HEK293 (cell line): ENCODE measurements at regions not wholly inside any gene's neighbourhood (a gene's known extent, or its start where the extent isn't known, plus 50 kb on each side); places are given as distances from the start of the nearest gene placed in this dataset.

Experiments
- CTCF ChIA-PET: fragments of 350-600 bp; formaldehyde crosslinking; extraction: SDS; loops from one replicate; lab custom pipeline; 2021; ENCODE audit warnings: antibody characterized with exemption; lab: Yijun Ruan, JAX
- POLR2A ChIA-PET: fragments of 300-600 bp; formaldehyde crosslinking; extraction: SDS; loops from one replicate; lab custom pipeline; 2020; ENCODE audit warnings: antibody characterized with exemption, inconsistent platforms; lab: Yijun Ruan, JAX
- H3K27ac ChIP-seq: fragments of 200-500 bp; sonication (Bioruptor generic); 2 replicates; pipeline ENCODE4 v1.5.1; 2014; ENCODE audit warnings: low read depth, low read length, control low read depth, inconsistent platforms; ENCODE audit errors: extremely low read depth
- H3K36me3 ChIP-seq, 2 experiments: fragments of 200-500 bp in 1 of 2; sonication (Bioruptor generic) in 1 of 2; 1 replicate in 1 of 2; 2 replicates in 1 of 2; pipeline ENCODE4 v1.5.1; 2014 to 2017; ENCODE audit warnings: inconsistent platforms in 2 of 2, low read length in 2 of 2; ENCODE audit not compliant: control insufficient read depth in 2 of 2, insufficient read depth in 1 of 2
- H3K4me1 ChIP-seq: fragments of 200-500 bp; sonication (Bioruptor generic); 2 replicates; pipeline ENCODE4 v1.5.1; 2014; ENCODE audit warnings: mild to moderate bottlenecking, low read length, inconsistent platforms; ENCODE audit not compliant: control insufficient read depth, insufficient read depth
- H3K4me3 ChIP-seq: 2 replicates; pipeline ENCODE4 v1.5.1; 2011; ENCODE audit warnings: low read depth, mild to moderate bottlenecking, control low read depth, low read length, moderate library complexity
- H3K9me3 ChIP-seq: fragments of 200-500 bp; sonication (Bioruptor generic); 2 replicates; pipeline ENCODE4 v1.5.1; 2014; ENCODE audit warnings: low read depth, low read length, inconsistent platforms; ENCODE audit not compliant: control insufficient read depth, insufficient read depth
- EGR2 ChIP-seq: fragments of 450-650 bp; formaldehyde crosslinking; IDR thresholded peaks from 2 replicates; pipeline ENCODE4 v1.5.1; 2016; ENCODE audit warnings: low read depth, missing biosample characterization, missing genetic modification characterization
- GFI1B ChIP-seq: fragments of 450-650 bp; formaldehyde crosslinking; IDR thresholded peaks from 2 replicates; pipeline ENCODE4 v1.5.1; 2016; ENCODE audit warnings: missing biosample characterization, missing genetic modification characterization
- MZF1 ChIP-seq: fragments of 450-650 bp; formaldehyde crosslinking; IDR thresholded peaks from 2 replicates; pipeline ENCODE4 v1.5.1; 2017; ENCODE audit warnings: missing biosample characterization, missing genetic modification characterization, borderline replicate concordance
- REPIN1 ChIP-seq: fragments of 450-650 bp; formaldehyde crosslinking; IDR thresholded peaks from 2 replicates; pipeline ENCODE4 v1.5.1; 2017; ENCODE audit warnings: missing biosample characterization, missing genetic modification characterization, low read depth
- ZBTB11 ChIP-seq: fragments of 450-650 bp; formaldehyde crosslinking; conservative IDR thresholded peaks from 2 replicates; pipeline ENCODE4 v1.5.1; 2016; ENCODE audit warnings: low read depth, missing biosample characterization, missing genetic modification characterization
- ZBTB17 ChIP-seq: fragments of 450-650 bp; formaldehyde crosslinking; IDR thresholded peaks from 2 replicates; pipeline ENCODE4 v1.5.1; 2016; ENCODE audit warnings: missing biosample characterization, missing genetic modification characterization
- ZNF121 ChIP-seq: fragments of 450-650 bp; formaldehyde crosslinking; IDR thresholded peaks from 2 replicates; pipeline ENCODE4 v1.5.1; 2016; ENCODE audit warnings: missing biosample characterization, missing genetic modification characterization
- ZNF362 ChIP-seq: fragments of 450-650 bp; formaldehyde crosslinking; IDR thresholded peaks from 2 replicates; pipeline ENCODE4 v1.5.1; 2016; ENCODE audit warnings: missing biosample characterization, missing genetic modification characterization
- ZNF426 ChIP-seq: fragments of 450-650 bp; formaldehyde crosslinking; IDR thresholded peaks from 2 replicates; pipeline ENCODE4 v1.5.1; 2017; ENCODE audit warnings: missing biosample characterization, missing genetic modification characterization, mild to moderate bottlenecking, inconsistent platforms, moderate library complexity
- ZNF473 ChIP-seq: fragments of 450-650 bp; formaldehyde crosslinking; IDR thresholded peaks from 2 replicates; pipeline ENCODE4 v1.5.1; 2017; ENCODE audit warnings: missing biosample characterization, missing genetic modification characterization
- ZNF501 ChIP-seq: fragments of 450-650 bp; formaldehyde crosslinking; IDR thresholded peaks from 2 replicates; pipeline ENCODE4 v1.5.1; 2016; ENCODE audit warnings: missing biosample characterization, missing genetic modification characterization
- ZXDB ChIP-seq: fragments of 450-650 bp; formaldehyde crosslinking; IDR thresholded peaks from 2 replicates; pipeline ENCODE4 v1.5.1; 2016; ENCODE audit warnings: missing biosample characterization, missing genetic modification characterization
- TF ChIP-seq, protein P1 (sequence below): fragments of 450-650 bp; formaldehyde crosslinking; IDR thresholded peaks from 2 replicates; pipeline ENCODE4 v1.5.1; 2017; ENCODE audit warnings: missing biosample characterization, missing genetic modification characterization
- TF ChIP-seq, protein P2 (sequence below): fragments of 450-650 bp; formaldehyde crosslinking; IDR thresholded peaks from 2 replicates; pipeline ENCODE4 v1.5.1; 2016; ENCODE audit warnings: missing biosample characterization, missing genetic modification characterization, low read depth
- TF ChIP-seq, protein P3 (sequence below): fragments of 450-650 bp; formaldehyde crosslinking; IDR thresholded peaks from 2 replicates; pipeline ENCODE4 v1.5.1; 2016; ENCODE audit warnings: missing biosample characterization, missing genetic modification characterization, borderline replicate concordance
- TF ChIP-seq, protein P4 (sequence below): fragments of 450-650 bp; IDR thresholded peaks from 2 replicates; pipeline ENCODE4 v1.5.1; 2018; ENCODE audit warnings: missing biosample characterization, mild to moderate bottlenecking, missing genetic modification characterization

DNA sequence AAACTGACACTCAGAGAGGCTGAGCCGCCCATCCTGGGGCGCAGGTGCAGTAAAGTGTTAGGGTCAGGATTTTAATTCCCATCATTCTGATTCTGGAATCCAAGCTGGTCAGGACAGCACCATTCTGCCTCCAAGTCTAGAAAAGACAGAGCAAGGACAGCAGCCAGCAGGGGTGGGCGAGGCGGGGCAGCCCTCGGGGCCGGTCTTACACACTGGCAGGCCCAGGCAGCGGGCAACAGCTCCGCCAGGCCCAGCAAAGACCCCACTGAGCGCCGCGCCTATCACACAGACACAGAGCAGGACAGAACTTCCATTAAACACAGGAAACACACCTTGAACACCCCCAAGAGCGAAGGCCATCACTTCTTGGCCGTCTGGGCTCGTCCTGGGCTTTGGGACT is 66.5 kb upstream of the RXRA start:
- CTCF ChIA-PET: no interaction called here
- POLR2A ChIA-PET: no interaction called here

DNA sequence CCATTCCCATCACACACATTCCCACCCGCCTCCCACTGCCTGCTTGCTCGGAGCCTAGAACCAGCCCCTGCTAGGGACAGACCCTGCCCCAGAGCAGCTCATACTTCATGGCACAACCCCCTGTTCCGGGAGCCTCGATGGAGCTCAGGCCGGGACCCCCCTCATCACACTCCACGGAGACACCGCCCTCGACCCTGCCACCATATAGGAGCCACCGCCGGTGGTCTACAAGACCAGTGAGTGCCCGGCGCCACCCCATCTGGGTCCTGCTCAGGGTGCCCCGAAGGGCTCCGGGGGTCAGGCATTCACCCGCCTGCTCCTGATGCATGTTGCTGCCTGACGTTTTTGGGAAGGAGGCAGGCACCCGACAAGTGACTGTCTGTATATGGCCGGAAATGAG is 65.5 kb upstream of the RXRA start:
- H3K36me3 ChIP-seq: no peaks in the 10 kb centered on the region
- H3K9me3 ChIP-seq: no peaks in the 10 kb centered on the region
- no peak overlapping the region for H3K27ac ChIP-seq
- TF ChIP-seq ZNF426 (tag by site-specific recombination): no peak
- ChIA-PET POLR2A (no interaction called here), CTCF (interaction anchor here (0.6 kb wide), 1 partner anchor 74 kb away, joined by 3 read pairs; no protein-coding TSS in a partner anchor)
- no peak overlapping the region for H3K4me3 ChIP-seq
- H3K4me1 ChIP-seq: no peaks in the 10 kb centered on the region

More for the DNA sequence above, 66.5 kb upstream of the RXRA start:
- Histone ChIP-seq H3K4me3 (no peak overlapping the region), H3K27ac (no peak overlapping the region), H3K36me3 (no peaks in the 10 kb centered on the region), H3K9me3 (no peaks in the 10 kb centered on the region), H3K4me1 (no peaks in the 10 kb centered on the region)
- no peak for TF ChIP-seq ZBTB17 (tag by site-specific recombination)
- TF ChIP-seq, protein P1, sequence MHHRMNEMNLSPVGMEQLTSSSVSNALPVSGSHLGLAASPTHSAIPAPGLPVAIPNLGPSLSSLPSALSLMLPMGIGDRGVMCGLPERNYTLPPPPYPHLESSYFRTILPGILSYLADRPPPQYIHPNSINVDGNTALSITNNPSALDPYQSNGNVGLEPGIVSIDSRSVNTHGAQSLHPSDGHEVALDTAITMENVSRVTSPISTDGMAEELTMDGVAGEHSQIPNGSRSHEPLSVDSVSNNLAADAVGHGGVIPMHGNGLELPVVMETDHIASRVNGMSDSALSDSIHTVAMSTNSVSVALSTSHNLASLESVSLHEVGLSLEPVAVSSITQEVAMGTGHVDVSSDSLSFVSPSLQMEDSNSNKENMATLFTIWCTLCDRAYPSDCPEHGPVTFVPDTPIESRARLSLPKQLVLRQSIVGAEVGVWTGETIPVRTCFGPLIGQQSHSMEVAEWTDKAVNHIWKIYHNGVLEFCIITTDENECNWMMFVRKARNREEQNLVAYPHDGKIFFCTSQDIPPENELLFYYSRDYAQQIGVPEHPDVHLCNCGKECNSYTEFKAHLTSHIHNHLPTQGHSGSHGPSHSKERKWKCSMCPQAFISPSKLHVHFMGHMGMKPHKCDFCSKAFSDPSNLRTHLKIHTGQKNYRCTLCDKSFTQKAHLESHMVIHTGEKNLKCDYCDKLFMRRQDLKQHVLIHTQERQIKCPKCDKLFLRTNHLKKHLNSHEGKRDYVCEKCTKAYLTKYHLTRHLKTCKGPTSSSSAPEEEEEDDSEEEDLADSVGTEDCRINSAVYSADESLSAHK (tag by site-specific recombination): no peak
- no peak for TF ChIP-seq ZNF501 (tag by site-specific recombination)
- TF ChIP-seq GFI1B (tag by site-specific recombination): no peak
- no peak for TF ChIP-seq REPIN1 (tag by site-specific recombination)
- TF ChIP-seq, protein P2, sequence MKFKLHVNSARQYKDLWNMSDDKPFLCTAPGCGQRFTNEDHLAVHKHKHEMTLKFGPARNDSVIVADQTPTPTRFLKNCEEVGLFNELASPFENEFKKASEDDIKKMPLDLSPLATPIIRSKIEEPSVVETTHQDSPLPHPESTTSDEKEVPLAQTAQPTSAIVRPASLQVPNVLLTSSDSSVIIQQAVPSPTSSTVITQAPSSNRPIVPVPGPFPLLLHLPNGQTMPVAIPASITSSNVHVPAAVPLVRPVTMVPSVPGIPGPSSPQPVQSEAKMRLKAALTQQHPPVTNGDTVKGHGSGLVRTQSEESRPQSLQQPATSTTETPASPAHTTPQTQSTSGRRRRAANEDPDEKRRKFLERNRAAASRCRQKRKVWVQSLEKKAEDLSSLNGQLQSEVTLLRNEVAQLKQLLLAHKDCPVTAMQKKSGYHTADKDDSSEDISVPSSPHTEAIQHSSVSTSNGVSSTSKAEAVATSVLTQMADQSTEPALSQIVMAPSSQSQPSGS (tag by site-specific recombination): no peak
- TF ChIP-seq ZNF473: no peak
- TF ChIP-seq, protein P3, sequence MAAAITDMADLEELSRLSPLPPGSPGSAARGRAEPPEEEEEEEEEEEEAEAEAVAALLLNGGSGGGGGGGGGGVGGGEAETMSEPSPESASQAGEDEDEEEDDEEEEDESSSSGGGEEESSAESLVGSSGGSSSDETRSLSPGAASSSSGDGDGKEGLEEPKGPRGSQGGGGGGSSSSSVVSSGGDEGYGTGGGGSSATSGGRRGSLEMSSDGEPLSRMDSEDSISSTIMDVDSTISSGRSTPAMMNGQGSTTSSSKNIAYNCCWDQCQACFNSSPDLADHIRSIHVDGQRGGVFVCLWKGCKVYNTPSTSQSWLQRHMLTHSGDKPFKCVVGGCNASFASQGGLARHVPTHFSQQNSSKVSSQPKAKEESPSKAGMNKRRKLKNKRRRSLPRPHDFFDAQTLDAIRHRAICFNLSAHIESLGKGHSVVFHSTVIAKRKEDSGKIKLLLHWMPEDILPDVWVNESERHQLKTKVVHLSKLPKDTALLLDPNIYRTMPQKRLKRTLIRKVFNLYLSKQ: no peak

DNA sequence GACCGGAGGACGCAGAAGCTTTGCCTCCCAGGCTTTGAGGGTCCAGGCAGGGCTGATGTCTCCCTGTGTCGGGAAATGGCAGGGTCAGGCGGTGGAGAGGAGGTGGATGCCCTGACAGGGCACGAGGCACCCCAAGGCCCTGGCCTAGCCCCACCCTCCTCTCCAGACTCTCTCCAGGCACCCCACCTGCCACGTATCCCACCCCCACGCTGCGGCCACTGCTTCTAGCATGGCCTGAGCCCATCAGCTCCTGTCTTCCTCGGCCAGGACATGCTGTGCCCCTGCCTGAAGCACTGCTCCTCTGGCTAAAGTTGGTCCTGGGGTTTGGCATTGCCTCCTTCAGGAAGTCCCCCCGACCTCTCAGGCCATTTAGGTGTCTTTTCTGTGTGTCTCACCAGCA is 64.2 kb upstream of the RXRA start:
- H3K4me1 ChIP-seq: no peaks in the 10 kb centered on the region
- TF ChIP-seq, protein P4, sequence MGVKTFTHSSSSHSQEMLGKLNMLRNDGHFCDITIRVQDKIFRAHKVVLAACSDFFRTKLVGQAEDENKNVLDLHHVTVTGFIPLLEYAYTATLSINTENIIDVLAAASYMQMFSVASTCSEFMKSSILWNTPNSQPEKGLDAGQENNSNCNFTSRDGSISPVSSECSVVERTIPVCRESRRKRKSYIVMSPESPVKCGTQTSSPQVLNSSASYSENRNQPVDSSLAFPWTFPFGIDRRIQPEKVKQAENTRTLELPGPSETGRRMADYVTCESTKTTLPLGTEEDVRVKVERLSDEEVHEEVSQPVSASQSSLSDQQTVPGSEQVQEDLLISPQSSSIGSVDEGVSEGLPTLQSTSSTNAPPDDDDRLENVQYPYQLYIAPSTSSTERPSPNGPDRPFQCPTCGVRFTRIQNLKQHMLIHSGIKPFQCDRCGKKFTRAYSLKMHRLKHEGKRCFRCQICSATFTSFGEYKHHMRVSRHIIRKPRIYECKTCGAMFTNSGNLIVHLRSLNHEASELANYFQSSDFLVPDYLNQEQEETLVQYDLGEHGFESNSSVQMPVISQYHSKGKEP (tag by site-specific recombination): no peak
- no peak for TF ChIP-seq ZXDB
- H3K4me3 ChIP-seq: no peak overlapping the region
- POLR2A ChIA-PET: no interaction called here
- H3K27ac ChIP-seq: no peak overlapping the region
- no peaks in the 10 kb centered on the region for H3K9me3 ChIP-seq
- CTCF ChIA-PET: interaction anchor here (0.8 to 1.5 kb wide), 2 partner anchors 91 to 181 kb away, joined by 4 read pairs; no protein-coding TSS in a partner anchor
- H3K36me3 ChIP-seq: no peaks in the 10 kb centered on the region

DNA sequence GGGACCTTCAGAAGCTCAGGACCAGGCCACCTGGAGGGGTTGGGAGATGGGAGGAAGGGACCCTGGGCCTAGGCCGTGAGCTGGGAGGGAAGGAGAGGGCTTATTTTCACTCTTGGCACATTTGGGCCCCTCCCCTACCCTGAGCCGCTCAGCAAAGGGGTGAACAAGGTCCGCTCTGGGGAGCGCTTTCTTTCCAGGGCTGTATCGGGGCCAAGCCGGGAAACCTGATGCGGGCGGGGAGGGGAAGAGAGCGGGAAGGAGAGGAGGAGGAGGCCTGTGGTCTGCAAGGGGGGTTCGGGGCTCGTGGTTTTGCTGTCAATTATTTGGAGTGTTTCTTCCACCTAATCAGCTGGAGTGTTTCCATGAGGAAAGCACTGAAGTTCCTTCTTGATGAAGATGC is 62.7 kb upstream of the RXRA start:
- Histone ChIP-seq H3K4me1 (no peaks in the 10 kb centered on the region), H3K36me3 (no peaks in the 10 kb centered on the region), H3K9me3 (no peaks in the 10 kb centered on the region), H3K27ac (no peak overlapping the region), H3K4me3 (no peak overlapping the region)
- POLR2A ChIA-PET: no interaction called here
- CTCF ChIA-PET: interaction anchor here (0.6 to 1.5 kb wide), 2 partner anchors 43 to 93 kb away, joined by 3 to 4 read pairs; no protein-coding TSS in a partner anchor
- TF ChIP-seq ZBTB11 (tag by site-specific recombination) (no peak), MZF1 (no peak), ZNF362 (tag by site-specific recombination) (no peak), ZNF121 (tag by site-specific recombination) (no peak), EGR2 (0 out of 2 replicates have a peak, but pooled peaks have one; percentile 3)
